PC-3 (cell line): ENCODE measurements at regions not wholly inside any gene's neighbourhood (a gene's known extent, or its start where the extent isn't known, plus 50 kb on each side); places are given as distances from the start of the nearest gene placed in this dataset.

ENCODE experiments used
- ATAC-seq: fragments of 200-7000 bp; cut with Tn5 transposase; 2 replicates; pipeline ENCODE4 v1.9.1; 2020; ENCODE audit warnings: mild to moderate bottlenecking, moderate library complexity
- BruUV-seq: library from RNA; stranded (reverse); fragments of 400-500 nt; replicated peaks from 2 replicates; lab custom pipeline; 2021; lab: Mats Ljungman, UMichigan
- CTCF ChIA-PET: fragments of 300-600 bp; sonication (Branson Sonifier 250); formaldehyde crosslinking; loops from one replicate; lab custom pipeline; 2022; ENCODE audit warnings: antibody characterized with exemption; lab: Charles Lee
- POLR2A ChIA-PET: fragments of 300-600 bp; sonication (Branson Sonifier 250); formaldehyde crosslinking; loops from one replicate; lab custom pipeline; 2022; ENCODE audit warnings: antibody characterized with exemption; ENCODE audit not compliant: unreplicated experiment; lab: Charles Lee
- DNase-seq: peaks from one replicate; pipeline ENCODE4 v3.0.0-alpha.2; 2015
- H2AFZ ChIP-seq: fragments of 300-600 bp; sonication (generic); 2 replicates; pipeline ENCODE4 v1.6.0; 2016; ENCODE audit warnings: antibody characterized with exemption, low read length
- H3F3A ChIP-seq: fragments of 300-600 bp; sonication (generic); one replicate; pipeline ENCODE4 v1.6.0; 2017; ENCODE audit warnings: antibody characterized with exemption, low read length, control low read depth, mild to moderate bottlenecking; ENCODE audit not compliant: unreplicated experiment
- H3K27ac ChIP-seq: fragments of 300-600 bp; sonication (generic); 2 replicates; pipeline ENCODE4 v1.5.1; 2016; ENCODE audit warnings: mild to moderate bottlenecking, low read length
- H3K27me3 ChIP-seq: fragments of 300-600 bp; sonication (generic); 2 replicates; pipeline ENCODE4 v1.6.1; 2016; ENCODE audit warnings: low read length, mixed read lengths
- H3K36me3 ChIP-seq: fragments of 300-600 bp; sonication (generic); 2 replicates; pipeline ENCODE4 v1.6.1; 2016; ENCODE audit warnings: low read depth, mixed run types, low read length, mixed read lengths
- H3K4me1 ChIP-seq: fragments of 300-600 bp; sonication (generic); 2 replicates; pipeline ENCODE4 v1.5.1; 2016; ENCODE audit warnings: low read length; ENCODE audit not compliant: insufficient read depth
- H3K4me2 ChIP-seq: fragments of 300-600 bp; sonication (generic); 2 replicates; pipeline ENCODE4 v1.6.0; 2016; ENCODE audit warnings: low read length
- H3K4me3 ChIP-seq: fragments of 300-600 bp; sonication (generic); 2 replicates; pipeline ENCODE4 v1.5.1; 2016; ENCODE audit warnings: mild to moderate bottlenecking, low read length, mixed read lengths
- H3K79me2 ChIP-seq: fragments of 300-600 bp; sonication (generic); 2 replicates; pipeline ENCODE4 v1.6.1; 2017; ENCODE audit warnings: low read length, mixed read lengths
- H3K9ac ChIP-seq: fragments of 300-600 bp; sonication (generic); 2 replicates; pipeline ENCODE4 v1.6.0; 2016; ENCODE audit warnings: mild to moderate bottlenecking, low read length
- H3K9me2 ChIP-seq: fragments of 300-600 bp; sonication (generic); replicated peaks from 2 replicates; pipeline ENCODE4 v1.6.1; 2016; ENCODE audit warnings: mixed run types, low read length, mixed read lengths
- H3K9me3 ChIP-seq: fragments of 300-600 bp; sonication (generic); 2 replicates; pipeline ENCODE4 v1.6.1; 2016; ENCODE audit warnings: low read length, mixed read lengths
- H4K20me1 ChIP-seq: fragments of 300-600 bp; sonication (generic); 2 replicates; pipeline ENCODE4 v1.6.1; 2016; ENCODE audit warnings: low read length, mixed read lengths
- CTCF ChIP-seq: fragments of 300-600 bp; sonication (generic); conservative IDR thresholded peaks from 2 replicates; pipeline ENCODE4 v1.5.1; 2017; ENCODE audit warnings: antibody characterized with exemption, low read depth, mild to moderate bottlenecking, low read length
- EZH2 ChIP-seq: fragments of 300-600 bp; sonication (generic); IDR thresholded peaks from one replicate; pipeline ENCODE4 v1.6.1; 2017; ENCODE audit warnings: antibody characterized with exemption, mild to moderate bottlenecking, low read length; ENCODE audit not compliant: unreplicated experiment
- EZH2phosphoT487 ChIP-seq: fragments of 300-600 bp; sonication (generic); IDR thresholded peaks from 2 replicates; pipeline ENCODE4 v1.6.1; 2018; ENCODE audit warnings: mild to moderate bottlenecking, antibody characterized with exemption, low read length, borderline replicate concordance
- intact Hi-C: fragments of 100-400 bp; cut with micrococcal nuclease; formaldehyde crosslinking; loops from 2 replicates; pipeline ENCODE4 v1.9.0; 2023

- Histone ChIP-seq H3K9me2 (no peaks in the 10 kb centered on the region), H3K4me2 (peak overlapping the region; percentile 69), H3F3A (no peaks in the 10 kb centered on the region), H2AFZ (0 out of 2 replicates have a peak overlapping the region, but pooled peaks have one; percentile 26), H3K79me2 (no peaks in the 10 kb centered on the region), H3K9me3 (no peaks in the 10 kb centered on the region), H3K36me3 (no peaks in the 10 kb centered on the region), H3K27ac (no peak overlapping the region), H4K20me1 (no peaks in the 10 kb centered on the region; the same call in 1 of the 2 replicates), H3K27me3 (peaks cover 87% of the 10 kb centered on the region), H3K4me3 (peak overlapping the region; percentile 43; the same call in 1 of the 2 replicates), H3K9ac (no peak overlapping the region), H3K4me1 (0 out of 2 replicates have a peak, but pooled peaks cover 4% of the 10 kb centered on the region)
- no TSS peak for BruUV-seq
- ChIA-PET CTCF (interaction anchor here (0.6 kb wide), 1 partner anchor 781 kb away, joined by 3 read pairs; no protein-coding TSS in a partner anchor), POLR2A (no interaction called here)
- DNase-seq (no peak), ATAC-seq (0 out of 2 replicates have a peak, but pooled peaks have one; percentile 4)
- intact Hi-C loops = loop anchor here (5.0 to 10.0 kb wide), 2 partner anchors 141 to 354 kb away; no protein-coding TSS in a partner anchor
- no peak for TF ChIP-seq CTCF
- TF ChIP-seq EZH2 = peak; percentile 80
- TF ChIP-seq EZH2phosphoT487 = no peak; the same call in 1 of the 2 replicates
Observed at GRCh38 chr7:155380976-155381851, 76.7 kb upstream of the EN2 start.

DNA sequence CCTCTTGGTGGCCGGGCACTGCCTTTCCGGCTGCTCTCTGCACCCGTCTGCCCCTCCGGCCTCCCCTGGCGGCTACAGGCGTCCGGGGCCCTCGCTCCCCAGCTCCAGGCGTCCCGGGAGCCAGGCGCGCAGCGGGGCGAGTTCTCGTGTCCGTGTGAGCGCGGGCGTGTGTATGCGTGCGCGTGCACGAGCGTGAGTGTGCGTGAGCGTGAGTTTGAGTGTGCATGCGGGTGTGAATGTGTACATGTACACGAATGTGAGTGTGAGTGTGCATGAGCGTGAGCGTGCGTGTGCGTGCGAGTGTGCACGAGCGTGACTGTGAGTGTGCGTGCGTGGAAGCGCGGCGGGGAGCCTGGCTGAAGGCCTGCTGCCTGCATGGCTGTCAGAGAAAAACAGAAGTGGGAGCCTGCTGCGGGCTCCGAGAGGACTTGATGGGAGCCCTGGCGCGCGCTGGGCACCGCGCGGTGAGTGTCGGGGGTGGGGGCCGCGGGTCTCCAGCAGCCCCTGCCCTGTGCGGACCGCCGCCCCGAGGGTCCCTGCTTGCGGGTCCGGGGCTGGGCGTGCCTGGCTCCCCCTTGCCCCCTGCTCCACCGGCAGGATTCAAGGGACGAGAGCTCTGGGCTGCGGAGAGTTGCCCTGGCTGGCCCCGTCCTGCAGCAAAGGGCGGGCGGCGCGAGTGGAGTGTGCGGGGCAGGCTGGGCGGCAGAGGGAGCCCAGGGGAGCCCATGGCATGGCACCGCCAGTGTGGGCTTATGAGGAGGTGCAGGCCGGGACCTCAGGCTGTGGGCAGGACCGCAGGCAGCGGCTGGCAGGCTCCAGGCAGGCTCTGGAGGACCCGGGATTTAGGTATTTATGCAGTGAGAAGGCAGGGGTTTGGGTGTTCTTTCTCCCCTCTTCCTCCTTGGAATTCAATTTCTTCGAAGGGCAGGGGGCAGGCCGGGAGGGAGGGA, 75.8 kb upstream of the EN2 start:
- Histone ChIP-seq H3K27ac (no peak overlapping the region), H3F3A (no peaks in the 10 kb centered on the region), H3K9me3 (no peaks in the 10 kb centered on the region), H3K4me3 (peak overlapping the region; percentile 43; the same call in 1 of the 2 replicates), H3K4me2 (peak overlapping the region; percentile 69), H3K4me1 (0 out of 2 replicates have a peak, but pooled peaks cover 4% of the 10 kb centered on the region), H2AFZ (0 out of 2 replicates have a peak overlapping the region, but pooled peaks have one; percentile 26), H3K9me2 (no peaks in the 10 kb centered on the region), H3K36me3 (no peaks in the 10 kb centered on the region), H3K27me3 (peaks cover 82% of the 10 kb centered on the region), H3K9ac (no peak overlapping the region), H4K20me1 (no peaks in the 10 kb centered on the region; the same call in 1 of the 2 replicates), H3K79me2 (no peaks in the 10 kb centered on the region)
- intact Hi-C loops = loop anchor here (5.0 to 10.0 kb wide), 2 partner anchors 140 to 353 kb away; no protein-coding TSS in a partner anchor
- DNase-seq (no peak), ATAC-seq (peak; percentile 7; the same call in 1 of the 2 replicates)
- BruUV-seq = no TSS peak
- peak; percentile 45; the same call in 1 of the 2 replicates for TF ChIP-seq EZH2phosphoT487
- TF ChIP-seq EZH2 = peak; percentile 43
- TF ChIP-seq CTCF = no peak
- ChIA-PET CTCF (interaction anchor here (0.6 kb wide), 1 partner anchor 780 kb away, joined by 3 read pairs; no protein-coding TSS in a partner anchor), POLR2A (no interaction called here)
